ENCODE measurements at regions not wholly inside any gene's neighbourhood (a gene's known extent, or its start where the extent isn't known, plus 50 kb on each side); places are given as distances from the start of the nearest gene placed in this dataset.
A peak's percentile ranks its signal among the peaks of the same experiment; 100 is the strongest.

- FAIRE-seq (no peak), ATAC-seq (no peak)
- TF ChIP-seq POLR2AphosphoS2 (conservative IDR thresholded peaks at IDR 0.05; ENCODE audit: low read length) = no peak
- no peak for TF ChIP-seq CHD2 (IDR thresholded peaks at IDR 0.05; ENCODE audit: low read length, partially characterized antibody)
- TF ChIP-seq RCOR1 (IDR thresholded peaks at IDR 0.05; ENCODE audit: low read depth, low read length) = no peak
- no peak for TF ChIP-seq RNF2 (IDR thresholded peaks at IDR 0.05; ENCODE audit: borderline replicate concordance, low read depth)
- no peak for TF ChIP-seq JUNB (IDR thresholded peaks at IDR 0.05)
- TF ChIP-seq KDM5A (IDR thresholded peaks at IDR 0.05) = no peak
- no peak for TF ChIP-seq ZSCAN20 (CRISPR knock-in tag; IDR thresholded peaks at IDR 0.05)
- TF ChIP-seq TFCP2L1 (CRISPR knock-in tag; IDR thresholded peaks at IDR 0.05) = no peak
- no peak for TF ChIP-seq HOXB13 (CRISPR knock-in tag; IDR thresholded peaks at IDR 0.05; ENCODE audit: low read depth)
- no peak for TF ChIP-seq ESRRA (IDR thresholded peaks at IDR 0.05; ENCODE audit: borderline replicate concordance, low read length)
- no peak for TF ChIP-seq NFE2L2 (conservative IDR thresholded peaks at IDR 0.05; ENCODE audit: low read length)
- no peak for TF ChIP-seq RARB (CRISPR knock-in tag; IDR thresholded peaks at IDR 0.05)
- TF ChIP-seq, protein P1, sequence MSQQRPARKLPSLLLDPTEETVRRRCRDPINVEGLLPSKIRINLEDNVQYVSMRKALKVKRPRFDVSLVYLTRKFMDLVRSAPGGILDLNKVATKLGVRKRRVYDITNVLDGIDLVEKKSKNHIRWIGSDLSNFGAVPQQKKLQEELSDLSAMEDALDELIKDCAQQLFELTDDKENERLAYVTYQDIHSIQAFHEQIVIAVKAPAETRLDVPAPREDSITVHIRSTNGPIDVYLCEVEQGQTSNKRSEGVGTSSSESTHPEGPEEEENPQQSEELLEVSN (IDR thresholded peaks at IDR 0.05; ENCODE audit: borderline replicate concordance, low read depth) = no peak
- no peak for TF ChIP-seq CTCF (IDR thresholded peaks at IDR 0.05)
- no peak for TF ChIP-seq POLR2A (IDR thresholded peaks at IDR 0.05; ENCODE audit: low read length)
Measured at GRCh38 chr9:6160579-6160978, 55.0 kb upstream of the IL33 start.

DNA sequence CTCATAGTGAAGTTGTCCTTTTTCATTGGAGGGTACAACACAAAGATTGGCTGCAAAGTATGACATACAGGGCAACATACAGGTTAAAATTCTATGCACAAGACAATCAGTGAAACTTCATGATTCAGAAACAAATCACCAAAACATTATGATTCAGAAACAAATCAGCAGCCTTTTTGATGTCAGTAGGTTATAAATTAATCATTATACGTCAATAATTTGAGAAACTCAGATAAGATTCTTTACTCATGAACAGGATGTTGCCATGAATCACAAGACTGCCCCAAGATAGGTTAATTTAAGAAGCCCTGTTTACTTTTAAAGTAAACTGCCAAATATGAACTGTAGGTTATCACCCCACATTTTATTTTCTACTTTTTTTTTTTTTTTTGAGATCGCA lies 62.2 kb upstream of the IL33 start:
- Histone ChIP-seq H3K4me3 (no peak overlapping the region), H3K4me1 (peaks cover 14% of the 10 kb centered on the region; the same call in 2 of the 3 replicates), H3K27ac (peak overlapping the region; percentile 73 to 85), H3K9me3 (peaks cover 22% of the 10 kb centered on the region), H3K4me2 (peak overlapping the region; percentile 48)
- ATAC-seq = peak; percentile 70 to 84; a peak in 4 of 6 replicates
- FAIRE-seq = peak; percentile 81
- peak; percentile 31 to 72 for DNase-seq (ENCODE audit: low read depth in 1 of 2, low spot score in 1 of 2)
- CTCF ChIA-PET = interaction anchor here (1.2 to 1.5 kb wide), 2 partner anchors 152 to 423 kb away, joined by 3 to 6 read pairs; no protein-coding TSS in a partner anchor
- POLR2A ChIA-PET = no interaction called here
- WGBS (ENCODE audit: missing lambda C conversion rate) = 5% methylated on average over 2 of the region's 2 CpGs
- no peak for TF ChIP-seq SREBF2 (IDR thresholded peaks at IDR 0.05)
- no peak for TF ChIP-seq PHF8 (IDR thresholded peaks at IDR 0.05; ENCODE audit: borderline replicate concordance, low read depth)
- no peak for TF ChIP-seq RNF2 (IDR thresholded peaks at IDR 0.05; ENCODE audit: borderline replicate concordance, low read depth)
- peak; percentile 99 for TF ChIP-seq JUNB (IDR thresholded peaks at IDR 0.05)
- TF ChIP-seq RAD21 (conservative IDR thresholded peaks at IDR 0.05 in 1 of 2, IDR thresholded peaks at IDR 0.05 in 1 of 2) = peak in 1 of 2 experiments; percentile 13; a peak in 2 of 5 replicates
- no peak for TF ChIP-seq ZSCAN20 (CRISPR knock-in tag; IDR thresholded peaks at IDR 0.05)
- peak; percentile 11; the same call in 2 of the 3 replicates for TF ChIP-seq SMC3 (IDR thresholded peaks at IDR 0.05)
- no peak for TF ChIP-seq FOXS1 (CRISPR knock-in tag; IDR thresholded peaks at IDR 0.05)
- no peak for TF ChIP-seq ZNF302 (CRISPR knock-in tag; IDR thresholded peaks at IDR 0.05)
- no peak for TF ChIP-seq KDM1A (IDR thresholded peaks at IDR 0.05; ENCODE audit: low read depth)
- TF ChIP-seq, protein P2, sequence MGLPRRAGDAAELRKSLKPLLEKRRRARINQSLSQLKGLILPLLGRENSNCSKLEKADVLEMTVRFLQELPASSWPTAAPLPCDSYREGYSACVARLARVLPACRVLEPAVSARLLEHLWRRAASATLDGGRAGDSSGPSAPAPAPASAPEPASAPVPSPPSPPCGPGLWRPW (IDR thresholded peaks at IDR 0.05) = peak; percentile 59
- TF ChIP-seq, protein P3, sequence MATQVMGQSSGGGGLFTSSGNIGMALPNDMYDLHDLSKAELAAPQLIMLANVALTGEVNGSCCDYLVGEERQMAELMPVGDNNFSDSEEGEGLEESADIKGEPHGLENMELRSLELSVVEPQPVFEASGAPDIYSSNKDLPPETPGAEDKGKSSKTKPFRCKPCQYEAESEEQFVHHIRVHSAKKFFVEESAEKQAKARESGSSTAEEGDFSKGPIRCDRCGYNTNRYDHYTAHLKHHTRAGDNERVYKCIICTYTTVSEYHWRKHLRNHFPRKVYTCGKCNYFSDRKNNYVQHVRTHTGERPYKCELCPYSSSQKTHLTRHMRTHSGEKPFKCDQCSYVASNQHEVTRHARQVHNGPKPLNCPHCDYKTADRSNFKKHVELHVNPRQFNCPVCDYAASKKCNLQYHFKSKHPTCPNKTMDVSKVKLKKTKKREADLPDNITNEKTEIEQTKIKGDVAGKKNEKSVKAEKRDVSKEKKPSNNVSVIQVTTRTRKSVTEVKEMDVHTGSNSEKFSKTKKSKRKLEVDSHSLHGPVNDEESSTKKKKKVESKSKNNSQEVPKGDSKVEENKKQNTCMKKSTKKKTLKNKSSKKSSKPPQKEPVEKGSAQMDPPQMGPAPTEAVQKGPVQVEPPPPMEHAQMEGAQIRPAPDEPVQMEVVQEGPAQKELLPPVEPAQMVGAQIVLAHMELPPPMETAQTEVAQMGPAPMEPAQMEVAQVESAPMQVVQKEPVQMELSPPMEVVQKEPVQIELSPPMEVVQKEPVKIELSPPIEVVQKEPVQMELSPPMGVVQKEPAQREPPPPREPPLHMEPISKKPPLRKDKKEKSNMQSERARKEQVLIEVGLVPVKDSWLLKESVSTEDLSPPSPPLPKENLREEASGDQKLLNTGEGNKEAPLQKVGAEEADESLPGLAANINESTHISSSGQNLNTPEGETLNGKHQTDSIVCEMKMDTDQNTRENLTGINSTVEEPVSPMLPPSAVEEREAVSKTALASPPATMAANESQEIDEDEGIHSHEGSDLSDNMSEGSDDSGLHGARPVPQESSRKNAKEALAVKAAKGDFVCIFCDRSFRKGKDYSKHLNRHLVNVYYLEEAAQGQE (IDR thresholded peaks at IDR 0.05) = no peak
- TF ChIP-seq, protein P1 (IDR thresholded peaks at IDR 0.05; ENCODE audit: borderline replicate concordance, low read depth) = no peak
- TF ChIP-seq, protein P4, sequence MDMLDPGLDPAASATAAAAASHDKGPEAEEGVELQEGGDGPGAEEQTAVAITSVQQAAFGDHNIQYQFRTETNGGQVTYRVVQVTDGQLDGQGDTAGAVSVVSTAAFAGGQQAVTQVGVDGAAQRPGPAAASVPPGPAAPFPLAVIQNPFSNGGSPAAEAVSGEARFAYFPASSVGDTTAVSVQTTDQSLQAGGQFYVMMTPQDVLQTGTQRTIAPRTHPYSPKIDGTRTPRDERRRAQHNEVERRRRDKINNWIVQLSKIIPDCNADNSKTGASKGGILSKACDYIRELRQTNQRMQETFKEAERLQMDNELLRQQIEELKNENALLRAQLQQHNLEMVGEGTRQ (IDR thresholded peaks at IDR 0.05) = no peak
- TF ChIP-seq FOSB (CRISPR knock-in tag; IDR thresholded peaks at IDR 0.05) = no peak
- no peak for TF ChIP-seq ESRRA (IDR thresholded peaks at IDR 0.05; ENCODE audit: borderline replicate concordance, low read length)
- TF ChIP-seq GATA3 (IDR thresholded peaks at IDR 0.05; ENCODE audit: borderline replicate concordance) = peak; percentile 86; the same call in 1 of the 2 replicates
- no peak for TF ChIP-seq TP53 (CRISPR knock-in tag; IDR thresholded peaks at IDR 0.05)
- TF ChIP-seq CHD2 (IDR thresholded peaks at IDR 0.05; ENCODE audit: low read length, partially characterized antibody) = no peak
- TF ChIP-seq ATOH8 (CRISPR knock-in tag; IDR thresholded peaks at IDR 0.05; ENCODE audit: low read depth) = no peak
- no peak for TF ChIP-seq KDM5A (IDR thresholded peaks at IDR 0.05)

More at GRCh38 chr9:6160579-6160978, 55.0 kb upstream of the IL33 start:
- Histone ChIP-seq H3K9me3 (peaks cover 41% of the 10 kb centered on the region), H3K4me2 (no peak overlapping the region), H3K4me1 (no peaks in the 10 kb centered on the region), H3K27ac (no peak overlapping the region), H3K4me3 (no peak overlapping the region)
- no peak for DNase-seq (ENCODE audit: low read depth in 1 of 2, low spot score in 1 of 2)
- POLR2A ChIA-PET = no interaction called here
- CTCF ChIA-PET = no interaction called here
